ENCODE measurements at regions not wholly inside any gene's neighbourhood (a gene's known extent, or its start where the extent isn't known, plus 50 kb on each side); places are given as distances from the start of the nearest gene placed in this dataset.
"Not testable (repeated sequence)": the region's sequence is repeated elsewhere in the genome, so short reads cannot be mapped to it uniquely, and the experiment has no call there.

GRCh38 chr7:12834782-12835181 is 147.3 kb downstream of the ARL4A start:
- DNase-seq = no peak

- no peak for DNase-seq
These were observed 152.2 kb downstream of the ARL4A start for GRCh38 chr7:12839508-12840153.

GRCh38 chr7:12844732-12845131 is 157.3 kb downstream of the ARL4A start:
- DNase-seq = not testable (repeated sequence)

- DNase-seq = no peak
These were observed 159.6 kb downstream of the ARL4A start for GRCh38 chr7:12847001-12847400.

GRCh38 chr7:12851142-12851541 is 163.7 kb downstream of the ARL4A start:
- DNase-seq = no peak

GRCh38 chr7:12851841-12852240 is 164.4 kb downstream of the ARL4A start:
- no peak for DNase-seq

- no peak for DNase-seq
These were observed 167.6 kb downstream of the ARL4A start for GRCh38 chr7:12855036-12855435.

- DNase-seq = no peak
These were observed 172.3 kb downstream of the ARL4A start for GRCh38 chr7:12859761-12860160.

GRCh38 chr7:12861070-12861469 is 173.6 kb downstream of the ARL4A start:
- no peak for DNase-seq

GRCh38 chr7:12862146-12862545 is 174.7 kb downstream of the ARL4A start:
- DNase-seq = no peak

GRCh38 chr7:12864470-12865046 is 177.1 kb downstream of the ARL4A start:
- DNase-seq = no peak

- no peak for DNase-seq
These were observed 178.2 kb downstream of the ARL4A start for GRCh38 chr7:12865593-12865992.

GRCh38 chr7:12866207-12866606 is 178.8 kb downstream of the ARL4A start:
- no peak for DNase-seq

GRCh38 chr7:12868027-12868426 is 180.6 kb downstream of the ARL4A start:
- DNase-seq = no peak

- DNase-seq = no peak
These were observed 182.8 kb downstream of the ARL4A start for GRCh38 chr7:12870219-12870618.

GRCh38 chr7:12872487-12872886 is 185.1 kb downstream of the ARL4A start:
- DNase-seq = no peak

GRCh38 chr7:12873571-12873970 is 186.1 kb downstream of the ARL4A start:
- no peak for DNase-seq

GRCh38 chr7:12879139-12879538 is 191.7 kb downstream of the ARL4A start:
- DNase-seq = no peak

- no peak for DNase-seq
These were observed 194.3 kb downstream of the ARL4A start for GRCh38 chr7:12881712-12882111.

- no peak for DNase-seq
These were observed 195.3 kb downstream of the ARL4A start for GRCh38 chr7:12882710-12883109.

GRCh38 chr7:12884033-12884432 is 196.6 kb downstream of the ARL4A start:
- no peak for DNase-seq

- DNase-seq = no peak
These were observed 197.5 kb downstream of the ARL4A start for GRCh38 chr7:12884856-12885440.

GRCh38 chr7:12888717-12889116 is 201.3 kb downstream of the ARL4A start:
- DNase-seq = no peak

- DNase-seq = no peak
These were observed 202.0 kb downstream of the ARL4A start for GRCh38 chr7:12889391-12889790.

GRCh38 chr7:12890586-12890985 is 203.2 kb downstream of the ARL4A start:
- no peak for DNase-seq

Measured in NCI-H2171 (cell line).